Spleen (tissue), 11 donors: ENCODE measurements at regions not wholly inside any gene's neighbourhood (a gene's known extent, or its start where the extent isn't known, plus 50 kb on each side); places are given as distances from the start of the nearest gene placed in this dataset.

Experiments
- DNase-seq: peaks from one replicate; pipeline ENCODE4 v3.0.0-alpha.2; 2020
- H3K27ac ChIP-seq, 8 donors: fragments of 200-600 bp; sonication (generic) in 7 of 8; 1 replicate in 4 of 8; 2 replicates in 4 of 8; pipeline versions ENCODE4 v1.5.0 to v1.8.0; 2016 to 2021; ENCODE audit warnings: inconsistent platforms in 4 of 8, mild to moderate bottlenecking in 4 of 8, moderate library complexity in 1 of 8
- H3K27me3 ChIP-seq, 7 donors: fragments of 200-600 bp; sonication (generic) in 6 of 7; replicated peaks in 1 of 7; 1 replicate in 4 of 7; 2 replicates in 3 of 7; pipeline versions ENCODE4 v1.5.0 to v1.8.0; 2016 to 2021; ENCODE audit warnings: inconsistent platforms in 3 of 7, mild to moderate bottlenecking in 1 of 7
- H3K36me3 ChIP-seq, 6 donors: fragments of 200-600 bp; sonication (generic) in 5 of 6; 1 replicate in 4 of 6; 2 replicates in 2 of 6; pipeline versions ENCODE4 v1.5.0 to v1.8.0; 2016 to 2021; ENCODE audit warnings: inconsistent platforms in 2 of 6
- H3K4me1 ChIP-seq, 6 donors: fragments of 200-600 bp; sonication (generic) in 5 of 6; 1 replicate in 3 of 6; 2 replicates in 3 of 6; pipeline versions ENCODE4 v1.5.0 to v1.8.0; 2016 to 2021; ENCODE audit warnings: inconsistent platforms in 3 of 6
- H3K4me3 ChIP-seq, 8 donors: fragments of 200-600 bp; sonication (generic) in 7 of 8; 1 replicate in 4 of 8; 2 replicates in 4 of 8; pipeline versions ENCODE4 v1.5.0 to v1.8.0; 2016 to 2021; ENCODE audit warnings: inconsistent platforms in 4 of 8, mild to moderate bottlenecking in 4 of 8, moderate library complexity in 2 of 8
- H3K9me3 ChIP-seq, 8 donors: fragments of 200-600 bp; sonication (generic) in 7 of 8; 1 replicate in 4 of 8; 2 replicates in 4 of 8; pipeline versions ENCODE4 v1.5.0 to v1.8.0; 2016 to 2021; ENCODE audit warnings: inconsistent platforms in 4 of 8
- POLR2A ChIP-seq, 3 donors: fragments of 450-650 bp; IDR thresholded peaks; one replicate each; pipeline ENCODE4 v1.5.1; 2017; ENCODE audit warnings: antibody characterized with exemption in 3 of 3, mild to moderate bottlenecking in 1 of 3
- POLR2AphosphoS5 ChIP-seq, 3 donors: sonication (generic); formaldehyde crosslinking; IDR thresholded peaks; one replicate each; pipeline ENCODE4 v1.5.1; 2017; ENCODE audit warnings: antibody characterized with exemption in 3 of 3
- WGBS, 5 donors: extraction: QIAGEN DNeasy Blood & Tissue Kit in 3 of 5; methylation state at CpG; one replicate each; pipeline versions ENCODE4 v1.1.5 to v1.1.7; 2013 to 2018; 5-methylcytosine and 5-hydroxymethylcytosine counted together
- intact Hi-C: fragments of 100-400 bp; cut with DNase I; formaldehyde crosslinking; loops from one replicate; pipeline ENCODE4 v1.15.0; 2023; ENCODE audit warnings: low total_unique reads
- TF ChIP-seq, protein P1 (sequence below), 11 experiments: fragments of 200-600 bp in 7 of 11; fragments of 450-650 bp in 4 of 11; sonication (generic) in 4 of 11; IDR thresholded peaks in 8 of 11; conservative IDR thresholded peaks in 3 of 11; 1 replicate in 7 of 11; 2 replicates in 4 of 11; pipeline versions ENCODE4 v1.4.0 to v1.8.0; 2016 to 2021; ENCODE audit warnings: antibody characterized with exemption in 11 of 11, inconsistent platforms in 4 of 11, mild to moderate bottlenecking in 1 of 11
- donor health status: healthy with polysubstance abuse.
- donor health status: DM: no; HTN: no; CAD: no; lungs with moderate emphysema.
- donor health status: DM: no; HTN: no; CAD: no.
- donor health status: Bipolar disorder and iron deficiency.
- donor health status: healthy.
- donor health status: DM: no; HTN: no; CAD: no.
- donor health status: DM: yes; HTN: yes; CAD: no.

- Histone ChIP-seq H3K4me1 (no peaks in the 10 kb centered on the region), H3K27ac (no peak overlapping the region), H3K9me3 (peaks cover 0 to 11% (median 0%) of the 10 kb centered on the region in 8 donors), H3K36me3 (no peaks in the 10 kb centered on the region), H3K27me3 (no peaks in the 10 kb centered on the region), H3K4me3 (no peak overlapping the region)
- intact Hi-C loops: no loop called here
- 78 to 84% (median 81%) methylated on average over 11 of the region's 11 CpGs for WGBS, 5 donors
- no peak for DNase-seq
- no peak for TF ChIP-seq POLR2AphosphoS5 (IDR thresholded peaks at IDR 0.05)
- TF ChIP-seq, protein P1, sequence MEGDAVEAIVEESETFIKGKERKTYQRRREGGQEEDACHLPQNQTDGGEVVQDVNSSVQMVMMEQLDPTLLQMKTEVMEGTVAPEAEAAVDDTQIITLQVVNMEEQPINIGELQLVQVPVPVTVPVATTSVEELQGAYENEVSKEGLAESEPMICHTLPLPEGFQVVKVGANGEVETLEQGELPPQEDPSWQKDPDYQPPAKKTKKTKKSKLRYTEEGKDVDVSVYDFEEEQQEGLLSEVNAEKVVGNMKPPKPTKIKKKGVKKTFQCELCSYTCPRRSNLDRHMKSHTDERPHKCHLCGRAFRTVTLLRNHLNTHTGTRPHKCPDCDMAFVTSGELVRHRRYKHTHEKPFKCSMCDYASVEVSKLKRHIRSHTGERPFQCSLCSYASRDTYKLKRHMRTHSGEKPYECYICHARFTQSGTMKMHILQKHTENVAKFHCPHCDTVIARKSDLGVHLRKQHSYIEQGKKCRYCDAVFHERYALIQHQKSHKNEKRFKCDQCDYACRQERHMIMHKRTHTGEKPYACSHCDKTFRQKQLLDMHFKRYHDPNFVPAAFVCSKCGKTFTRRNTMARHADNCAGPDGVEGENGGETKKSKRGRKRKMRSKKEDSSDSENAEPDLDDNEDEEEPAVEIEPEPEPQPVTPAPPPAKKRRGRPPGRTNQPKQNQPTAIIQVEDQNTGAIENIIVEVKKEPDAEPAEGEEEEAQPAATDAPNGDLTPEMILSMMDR (IDR thresholded peaks at IDR 0.05 in 8 of 11, conservative IDR thresholded peaks at IDR 0.05 in 3 of 11): no peak
- no peak for TF ChIP-seq POLR2A (IDR thresholded peaks at IDR 0.05)
These were observed 709.5 kb upstream of the COBL start for GRCh38 chr7:52026140-52026539.

DNA sequence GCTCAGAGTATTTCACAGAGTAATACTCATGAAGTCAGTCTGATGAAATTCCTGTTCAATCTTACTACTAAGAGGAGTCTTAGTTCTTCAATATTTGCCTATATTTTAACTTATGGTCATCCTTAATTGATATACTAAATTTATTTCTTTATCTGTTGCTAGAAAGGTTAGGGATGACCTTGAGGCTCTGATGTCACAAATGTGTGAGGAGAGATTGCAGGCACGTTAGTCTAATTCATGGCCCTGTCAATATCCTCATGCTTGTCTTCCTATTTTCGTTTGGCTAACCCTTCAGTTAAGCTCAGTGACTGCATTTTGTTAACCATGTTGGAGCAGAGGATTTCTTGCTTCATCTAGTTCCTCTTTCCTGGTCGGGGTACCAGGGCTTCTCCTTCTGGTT is 704.7 kb upstream of the COBL start:
- Histone ChIP-seq H3K4me3 (no peak overlapping the region), H3K36me3 (no peaks in the 10 kb centered on the region), H3K27me3 (no peaks in the 10 kb centered on the region), H3K9me3 (peaks cover 0 to 14% (median 0%) of the 10 kb centered on the region in 8 donors), H3K4me1 (no peaks in the 10 kb centered on the region), H3K27ac (no peak overlapping the region)
- no peak for TF ChIP-seq POLR2A (IDR thresholded peaks at IDR 0.05)
- TF ChIP-seq, protein P1 (IDR thresholded peaks at IDR 0.05 in 8 of 11, conservative IDR thresholded peaks at IDR 0.05 in 3 of 11): no peak
- TF ChIP-seq POLR2AphosphoS5 (IDR thresholded peaks at IDR 0.05): no peak
- 18 to 35% (median 24%) methylated on average over 3 of the region's 3 CpGs for WGBS, 5 donors
- DNase-seq: no peak
- intact Hi-C loops: no loop called here

- intact Hi-C loops: no loop called here
- Histone ChIP-seq H3K27me3 (no peaks in the 10 kb centered on the region), H3K27ac (no peak overlapping the region), H3K9me3 (peaks cover 0 to 18% (median 0%) of the 10 kb centered on the region in 8 donors), H3K4me3 (no peak overlapping the region), H3K4me1 (no peaks in the 10 kb centered on the region), H3K36me3 (no peaks in the 10 kb centered on the region)
- TF ChIP-seq POLR2AphosphoS5 (IDR thresholded peaks at IDR 0.05) (no peak), POLR2A (IDR thresholded peaks at IDR 0.05) (no peak)
- TF ChIP-seq, protein P1 (IDR thresholded peaks at IDR 0.05 in 8 of 11, conservative IDR thresholded peaks at IDR 0.05 in 3 of 11): peak in 2 of 11 experiments; percentile 0 to 7
- WGBS, 5 donors: 86 to 94% (median 89%) methylated on average over 3 of the region's 3 CpGs
- no peak for DNase-seq
These were observed 702.1 kb upstream of the COBL start for GRCh38 chr7:52018680-52019054.

DNA sequence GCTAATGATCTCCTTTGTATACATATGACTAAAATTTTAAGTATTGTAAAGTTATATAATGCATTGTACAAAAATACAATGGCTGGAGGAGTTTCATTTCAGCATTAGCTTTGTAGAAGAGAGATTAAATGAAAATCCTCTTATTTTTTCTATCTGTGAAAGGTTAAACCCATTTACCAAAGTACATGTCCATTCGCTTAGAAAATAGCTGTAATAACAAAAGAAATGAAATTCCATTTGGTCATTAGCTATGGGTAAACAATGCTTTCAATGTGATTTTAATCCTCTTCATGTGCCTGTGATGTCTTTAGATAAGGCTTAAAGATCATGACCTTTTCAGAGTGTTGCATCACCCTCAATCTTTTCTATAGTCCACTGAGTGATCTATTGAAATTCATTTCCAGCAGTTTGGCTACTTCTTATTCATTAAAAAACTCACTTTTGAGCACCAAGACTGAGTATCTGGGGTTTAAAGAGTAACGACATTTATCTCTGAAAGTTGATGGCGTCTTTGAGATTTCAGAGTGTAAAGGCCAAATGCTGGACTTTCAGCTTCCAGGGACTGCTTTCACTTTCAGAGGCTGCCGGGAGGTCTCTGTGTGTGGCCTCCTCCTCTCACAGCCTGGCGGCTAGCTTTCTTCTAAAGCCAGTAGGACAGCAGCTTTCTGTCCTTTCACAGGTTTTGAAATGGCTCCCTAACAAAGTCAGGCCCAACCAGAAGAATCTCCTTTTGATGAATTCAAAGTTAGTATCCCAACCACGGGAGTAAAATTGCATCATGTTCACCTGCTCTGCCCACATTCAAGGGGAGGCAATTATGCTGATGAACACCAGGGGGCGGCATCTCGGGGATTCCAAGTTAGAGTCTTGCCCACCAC is 701.4 kb upstream of the COBL start:
- no peak for TF ChIP-seq POLR2A (IDR thresholded peaks at IDR 0.05)
- TF ChIP-seq, protein P1 (IDR thresholded peaks at IDR 0.05 in 8 of 11, conservative IDR thresholded peaks at IDR 0.05 in 3 of 11): peak in 4 of 11 experiments; percentile 19 to 46 (median 29)
- H3K4me3 ChIP-seq: peak overlapping the region in 3 of 8 donors; percentile 7 to 46 (median 9)
- H3K27ac ChIP-seq: no peak overlapping the region
- intact Hi-C loops: no loop called here
- H3K4me1 ChIP-seq: no peaks in the 10 kb centered on the region
- no peaks in the 10 kb centered on the region for H3K27me3 ChIP-seq
- no peaks in the 10 kb centered on the region for H3K36me3 ChIP-seq
- H3K9me3 ChIP-seq: peaks cover 0 to 18% (median 0%) of the 10 kb centered on the region in 8 donors
- no peak for DNase-seq
- 40 to 57% (median 49%) methylated on average over 8 of the region's 8 CpGs for WGBS, 5 donors
